ENCODE measurements at regions not wholly inside any gene's neighbourhood (a gene's known extent, or its start where the extent isn't known, plus 50 kb on each side); places are given as distances from the start of the nearest gene placed in this dataset.
"Not testable (repeated sequence)": the region's sequence is repeated elsewhere in the genome, so short reads cannot be mapped to it uniquely, and the experiment has no call there.

- no peak for DNase-seq
Observed at GRCh38 chr1:82790556-82790955, 989.8 kb downstream of the ADGRL2 start.

- no peak for DNase-seq
Observed at GRCh38 chr1:82788660-82789059, 987.9 kb downstream of the ADGRL2 start.

- DNase-seq: no peak
Observed at GRCh38 chr1:82788038-82788437, 987.3 kb downstream of the ADGRL2 start.

- no peak for DNase-seq
Observed at GRCh38 chr1:82786883-82787282, 986.1 kb downstream of the ADGRL2 start.

- DNase-seq: no peak
Observed at GRCh38 chr1:82785268-82785790, 984.6 kb downstream of the ADGRL2 start.

- DNase-seq: no peak
Observed at GRCh38 chr1:82783044-82783443, 982.3 kb downstream of the ADGRL2 start.

- DNase-seq: no peak
Observed at GRCh38 chr1:82782599-82782998, 981.9 kb downstream of the ADGRL2 start.

GRCh38 chr1:82778612-82779011, 977.9 kb downstream of the ADGRL2 start:
- DNase-seq: no peak

- DNase-seq: no peak
Observed at GRCh38 chr1:82777240-82777639, 976.5 kb downstream of the ADGRL2 start.

- DNase-seq: not testable (repeated sequence)
Observed at GRCh38 chr1:82776730-82777129, 976.0 kb downstream of the ADGRL2 start.

- DNase-seq: peak; percentile 54
Observed at GRCh38 chr1:82775406-82776000, 974.8 kb downstream of the ADGRL2 start.

- DNase-seq: no peak
Observed at GRCh38 chr1:82762829-82763532, 962.2 kb downstream of the ADGRL2 start.

GRCh38 chr1:82759035-82759434, 958.3 kb downstream of the ADGRL2 start:
- DNase-seq: no peak

GRCh38 chr1:82755671-82756070, 954.9 kb downstream of the ADGRL2 start:
- DNase-seq: no peak

- no peak for DNase-seq
Observed at GRCh38 chr1:82755191-82755590, 954.5 kb downstream of the ADGRL2 start.

- DNase-seq: no peak
Observed at GRCh38 chr1:82752046-82752445, 951.3 kb downstream of the ADGRL2 start.

- DNase-seq: no peak
Observed at GRCh38 chr1:82733645-82734044, 932.9 kb downstream of the ADGRL2 start.

- no peak for DNase-seq
Observed at GRCh38 chr1:82731216-82731615, 930.5 kb downstream of the ADGRL2 start.

GRCh38 chr1:82728206-82728605, 927.5 kb downstream of the ADGRL2 start:
- DNase-seq: no peak

- DNase-seq: no peak
Observed at GRCh38 chr1:82724246-82724645, 923.5 kb downstream of the ADGRL2 start.

- no peak for DNase-seq
Observed at GRCh38 chr1:82722608-82723007, 921.9 kb downstream of the ADGRL2 start.

GRCh38 chr1:82721702-82722101, 921.0 kb downstream of the ADGRL2 start:
- no peak for DNase-seq

GRCh38 chr1:82718719-82719419, 918.1 kb downstream of the ADGRL2 start:
- no peak for DNase-seq

GRCh38 chr1:82710091-82710490, 909.4 kb downstream of the ADGRL2 start:
- no peak for DNase-seq

Data from NCI-H69 (cell line).